HepG2 (cell line): ENCODE measurements at regions not wholly inside any gene's neighbourhood (a gene's known extent, or its start where the extent isn't known, plus 50 kb on each side); places are given as distances from the start of the nearest gene placed in this dataset.
"Not testable (repeated sequence)": the region's sequence is repeated elsewhere in the genome, so short reads cannot be mapped to it uniquely, and the experiment has no call there.

Experiments
- ATAC-seq: fragments of 200-7000 bp; cut with Tn5 transposase; 3 replicates; pipeline ENCODE4 v1.9.1; 2020; ENCODE audit warnings: mild to moderate bottlenecking, moderate library complexity
- BruUV-seq: library from RNA; stranded (reverse); fragments of 400-500 nt; replicated peaks from 2 replicates; lab custom pipeline; 2021; lab: Mats Ljungman, UMichigan
- CTCF ChIA-PET: fragments of 300-600 bp; formaldehyde crosslinking; extraction: SDS; loops from one replicate; lab custom pipeline; 2021; ENCODE audit warnings: low total read pairs, inconsistent platforms, low intra/inter-chr PET ratio; lab: Yijun Ruan, JAX
- POLR2A ChIA-PET: fragments of 350-600 bp; sonication (Branson Sonifier 250); formaldehyde crosslinking; loops from one replicate; lab custom pipeline; 2020; ENCODE audit warnings: antibody characterized with exemption, inconsistent platforms; lab: Yijun Ruan, JAX
- DNase-seq: peaks from one replicate; pipeline ENCODE4 v3.0.0-alpha.2; 2015; ENCODE audit warnings: low spot score
- FAIRE-seq: peaks from 3 replicates; lab custom pipeline; 2011; peaks lifted over from hg19 to GRCh38; lab: Jason Lieb, UNC
- H2AFZ ChIP-seq: one replicate; pipeline ENCODE4 v1.6.1; 2011; ENCODE audit warnings: low read length, inconsistent platforms
- H3K27ac ChIP-seq: fragments of 300-600 bp; 3 replicates; pipeline ENCODE4 v1.8.0; 2011; ENCODE audit warnings: mixed run types, mild to moderate bottlenecking, mixed read lengths, low read length, inconsistent platforms; ENCODE audit not compliant: insufficient read depth; ENCODE audit errors: extremely low read length
- H3K27me3 ChIP-seq, 2 experiments: fragments of 200-600 bp in 1 of 2; 2 replicates in 1 of 2; 3 replicates in 1 of 2; pipeline versions ENCODE4 v1.6.0 to v1.8.0; 2011; ENCODE audit warnings: low read length in 2 of 2, mild to moderate bottlenecking in 2 of 2, moderate library complexity in 2 of 2, inconsistent platforms in 1 of 2; ENCODE audit not compliant: insufficient read depth in 2 of 2, control insufficient read depth in 1 of 2
- H3K36me3 ChIP-seq, 2 experiments: fragments of 200-600 bp in 1 of 2; replicated peaks in 1 of 2; 2 replicates in 1 of 2; 3 replicates in 1 of 2; pipeline versions ENCODE4 v1.5.1 to v1.8.0; 2011; ENCODE audit warnings: low read length in 2 of 2, inconsistent platforms in 1 of 2; ENCODE audit not compliant: insufficient read depth in 2 of 2, control insufficient read depth in 1 of 2
- H3K4me1 ChIP-seq: 2 replicates; pipeline ENCODE4 v1.5.1; 2012; ENCODE audit warnings: low read length, inconsistent platforms; ENCODE audit not compliant: insufficient read depth
- H3K4me2 ChIP-seq: 2 replicates; pipeline ENCODE4 v1.6.0; 2011; ENCODE audit warnings: low read depth, low read length, inconsistent platforms
- H3K4me3 ChIP-seq, 3 experiments: fragments of 200-600 bp in 1 of 3; sonication (generic), shearing (Covaris generic) in 1 of 3; replicated peaks in 1 of 3; 2 replicates each; pipeline ENCODE4 v1.5.1; 2011 to 2016; ENCODE audit warnings: low read length in 3 of 3, inconsistent platforms in 2 of 3, low read depth in 2 of 3, mild to moderate bottlenecking in 2 of 3, control low read depth in 1 of 3, mixed read lengths in 1 of 3; ENCODE audit not compliant: insufficient read depth in 1 of 3
- H3K79me2 ChIP-seq: one replicate; pipeline ENCODE4 v1.6.1; 2011; ENCODE audit warnings: low read length, inconsistent platforms; ENCODE audit not compliant: insufficient read depth
- H3K9ac ChIP-seq: 2 replicates; pipeline ENCODE4 v1.6.0; 2011; ENCODE audit warnings: mild to moderate bottlenecking, low read depth, low read length, inconsistent platforms; ENCODE audit not compliant: insufficient read depth
- H3K9me3 ChIP-seq: 2 replicates; pipeline ENCODE4 v1.5.1; 2012; ENCODE audit warnings: mild to moderate bottlenecking, low read length
- H4K20me1 ChIP-seq: 2 replicates; pipeline ENCODE4 v1.6.0; 2011; ENCODE audit warnings: inconsistent platforms, mild to moderate bottlenecking, low read length, moderate library complexity; ENCODE audit not compliant: insufficient read depth
- GLI4 ChIP-seq: sonication (generic); formaldehyde crosslinking; IDR thresholded peaks from 2 replicates; pipeline ENCODE4 v1.5.1; 2020; ENCODE audit warnings: missing genetic modification reagents, mild to moderate bottlenecking, moderate library complexity, borderline replicate concordance
- ZNF124 ChIP-seq: sonication (generic); formaldehyde crosslinking; IDR thresholded peaks from 2 replicates; pipeline ENCODE4 v1.4.0; 2020; ENCODE audit warnings: missing genetic modification reagents
- ZNF180 ChIP-seq: sonication (generic); formaldehyde crosslinking; IDR thresholded peaks from 2 replicates; pipeline ENCODE4 v1.4.0; 2020; ENCODE audit warnings: low read depth, missing genetic modification reagents, borderline replicate concordance
- WGBS: methylation state at CpG from one replicate; pipeline ENCODE4 v1.1.6; 2017; ENCODE audit warnings: low lambda C conversion rate; 5-methylcytosine and 5-hydroxymethylcytosine counted together
- in situ Hi-C: cut with HindIII; loops from 2 replicates; pipeline ENCODE4 v1.10.0; 2017; ENCODE audit warnings: low pct_unique_long_range_greater_than_20kb; ENCODE audit not compliant: extremely low pct_ligation_motif_present
- intact Hi-C: fragments of 100-400 bp; cut with micrococcal nuclease; formaldehyde crosslinking; loops from one replicate; pipeline ENCODE4 v1.10.0; 2022; ENCODE audit not compliant: unreplicated experiment
- TF ChIP-seq, protein P1 (sequence below): sonication (generic); formaldehyde crosslinking; IDR thresholded peaks from 2 replicates; pipeline ENCODE4 v1.4.0; 2020; ENCODE audit warnings: missing genetic modification reagents, borderline replicate concordance

DNA sequence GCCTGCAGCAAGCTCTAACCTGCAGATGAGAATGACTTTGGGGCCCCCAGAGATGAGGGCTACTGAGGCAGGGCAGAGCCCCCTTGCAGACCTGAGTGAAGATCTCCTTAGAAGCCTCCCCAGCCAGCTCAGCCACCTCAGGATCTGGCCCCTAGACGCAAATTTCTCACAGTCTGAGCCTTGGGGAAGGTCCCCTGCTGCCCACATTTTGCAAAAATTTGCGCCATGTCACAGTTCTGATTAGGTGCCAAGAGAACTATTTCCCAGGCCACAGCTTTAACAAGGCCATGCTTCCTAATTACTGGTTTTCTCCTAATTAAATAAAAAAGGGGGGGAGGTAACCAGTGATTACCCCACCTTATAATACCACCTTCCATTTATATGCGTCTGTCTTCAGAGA is 81.0 kb upstream of the HES1 start (continued):
- TF ChIP-seq, protein P1, sequence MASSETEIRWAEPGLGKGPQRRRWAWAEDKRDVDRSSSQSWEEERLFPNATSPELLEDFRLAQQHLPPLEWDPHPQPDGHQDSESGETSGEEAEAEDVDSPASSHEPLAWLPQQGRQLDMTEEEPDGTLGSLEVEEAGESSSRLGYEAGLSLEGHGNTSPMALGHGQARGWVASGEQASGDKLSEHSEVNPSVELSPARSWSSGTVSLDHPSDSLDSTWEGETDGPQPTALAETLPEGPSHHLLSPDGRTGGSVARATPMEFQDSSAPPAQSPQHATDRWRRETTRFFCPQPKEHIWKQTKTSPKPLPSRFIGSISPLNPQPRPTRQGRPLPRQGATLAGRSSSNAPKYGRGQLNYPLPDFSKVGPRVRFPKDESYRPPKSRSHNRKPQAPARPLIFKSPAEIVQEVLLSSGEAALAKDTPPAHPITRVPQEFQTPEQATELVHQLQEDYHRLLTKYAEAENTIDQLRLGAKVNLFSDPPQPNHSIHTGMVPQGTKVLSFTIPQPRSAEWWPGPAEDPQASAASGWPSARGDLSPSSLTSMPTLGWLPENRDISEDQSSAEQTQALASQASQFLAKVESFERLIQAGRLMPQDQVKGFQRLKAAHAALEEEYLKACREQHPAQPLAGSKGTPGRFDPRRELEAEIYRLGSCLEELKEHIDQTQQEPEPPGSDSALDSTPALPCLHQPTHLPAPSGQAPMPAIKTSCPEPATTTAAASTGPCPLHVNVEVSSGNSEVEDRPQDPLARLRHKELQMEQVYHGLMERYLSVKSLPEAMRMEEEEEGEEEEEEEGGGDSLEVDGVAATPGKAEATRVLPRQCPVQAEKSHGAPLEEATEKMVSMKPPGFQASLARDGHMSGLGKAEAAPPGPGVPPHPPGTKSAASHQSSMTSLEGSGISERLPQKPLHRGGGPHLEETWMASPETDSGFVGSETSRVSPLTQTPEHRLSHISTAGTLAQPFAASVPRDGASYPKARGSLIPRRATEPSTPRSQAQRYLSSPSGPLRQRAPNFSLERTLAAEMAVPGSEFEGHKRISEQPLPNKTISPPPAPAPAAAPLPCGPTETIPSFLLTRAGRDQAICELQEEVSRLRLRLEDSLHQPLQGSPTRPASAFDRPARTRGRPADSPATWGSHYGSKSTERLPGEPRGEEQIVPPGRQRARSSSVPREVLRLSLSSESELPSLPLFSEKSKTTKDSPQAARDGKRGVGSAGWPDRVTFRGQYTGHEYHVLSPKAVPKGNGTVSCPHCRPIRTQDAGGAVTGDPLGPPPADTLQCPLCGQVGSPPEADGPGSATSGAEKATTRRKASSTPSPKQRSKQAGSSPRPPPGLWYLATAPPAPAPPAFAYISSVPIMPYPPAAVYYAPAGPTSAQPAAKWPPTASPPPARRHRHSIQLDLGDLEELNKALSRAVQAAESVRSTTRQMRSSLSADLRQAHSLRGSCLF (CRISPR knock-in tag), result no peak
- TF ChIP-seq GLI4 (CRISPR knock-in tag) (no peak), ZNF124 (CRISPR knock-in tag) (no peak), ZNF180 (CRISPR knock-in tag) (no peak)

GRCh38 chr3:194056323-194056722 is 79.6 kb upstream of the HES1 start:
- DNase-seq, H3K79me2 ChIP-seq, intact Hi-C loops, ATAC-seq, H3K4me3 ChIP-seq, in situ Hi-C loops, H3K9ac ChIP-seq, H3K27ac ChIP-seq, FAIRE-seq, H4K20me1 ChIP-seq, H3K9me3 ChIP-seq, BruUV-seq, POLR2A ChIA-PET, H2AFZ ChIP-seq, H3K27me3 ChIP-seq, H3K36me3 ChIP-seq, CTCF ChIA-PET, H3K4me2 ChIP-seq: not testable (repeated sequence)
- H3K4me1 ChIP-seq, result peaks cover 58% of the 10 kb centered on the region
- 91% methylated on average over 15 of the region's 15 CpGs for WGBS
